NT2/D1 (cell line): ENCODE measurements at regions not wholly inside any gene's neighbourhood (a gene's known extent, or its start where the extent isn't known, plus 50 kb on each side); places are given as distances from the start of the nearest gene placed in this dataset.

Source experiments
- YY1 ChIP-seq: IDR thresholded peaks from 2 replicates; pipeline ENCODE4 v1.6.1; 2011; ENCODE audit not compliant: insufficient read length, insufficient read depth
- ZNF274 ChIP-seq: IDR thresholded peaks from 2 replicates; pipeline ENCODE4 v1.6.1; 2011; ENCODE audit warnings: mild to moderate bottlenecking, low read depth, low read length

- no peak for TF ChIP-seq ZNF274
- TF ChIP-seq YY1 = no peak
These were observed 298.6 kb upstream of the SLC30A5 start for GRCh38 chr5:68795190-68795589.
